GM12878 (cell line): ENCODE measurements at regions not wholly inside any gene's neighbourhood (a gene's known extent, or its start where the extent isn't known, plus 50 kb on each side); places are given as distances from the start of the nearest gene placed in this dataset.

Source experiments
- ATAC-seq: fragments of 200-7000 bp; cut with Tn5 transposase; 3 replicates; pipeline ENCODE4 v1.9.1; 2020; ENCODE audit warnings: mild to moderate bottlenecking, moderate library complexity
- BruUV-seq: library from RNA; stranded (reverse); fragments of 400-500 nt; replicated peaks from 2 replicates; lab custom pipeline; 2021; lab: Mats Ljungman, UMichigan
- CTCF ChIA-PET: fragments of 300-600 bp; sonication (Branson Sonifier 250); formaldehyde crosslinking; extraction: SDS; loops from one replicate; lab custom pipeline; 2021; ENCODE audit warnings: inconsistent platforms; lab: Yijun Ruan, JAX
- POLR2A ChIA-PET: fragments of 350-600 bp; formaldehyde crosslinking; extraction: SDS; loops from one replicate; lab custom pipeline; 2021; ENCODE audit warnings: inconsistent platforms; lab: Charles Lee
- RAD21 ChIA-PET: fragments of 300-600 bp; sonication (Branson Sonifier 250); formaldehyde crosslinking; loops from one replicate; lab custom pipeline; 2023; ENCODE audit warnings: antibody characterized with exemption; ENCODE audit not compliant: unreplicated experiment; lab: Charles Lee
- SMC1A ChIA-PET: fragments of 300-600 bp; sonication (Branson Sonifier 250); formaldehyde crosslinking; loops from one replicate; lab custom pipeline; 2023; ENCODE audit not compliant: unreplicated experiment, uncharacterized antibody; lab: Charles Lee
- DNase-seq: peaks from one replicate; pipeline ENCODE4 v3.0.0-alpha.2; 2011; ENCODE audit warnings: low read depth, low spot score
- FAIRE-seq: peaks from 3 replicates; lab custom pipeline; 2011; peaks lifted over from hg19 to GRCh38; lab: Jason Lieb, UNC
- H2AFZ ChIP-seq: 2 replicates; pipeline ENCODE4 v1.6.0; 2011; ENCODE audit warnings: low read depth, low read length, control low read depth; ENCODE audit not compliant: control insufficient read depth
- H3K27ac ChIP-seq: 2 replicates; pipeline ENCODE4 v1.5.1; 2011; ENCODE audit warnings: control low read depth; ENCODE audit not compliant: control insufficient read depth, insufficient read depth
- H3K27me3 ChIP-seq, 2 experiments: replicated peaks in 1 of 2; 2 replicates each; pipeline versions ENCODE4 v1.6.0 to v1.6.1; 2011; ENCODE audit warnings: low read length in 1 of 2; ENCODE audit not compliant: control insufficient read depth in 2 of 2, insufficient read depth in 2 of 2
- H3K36me3 ChIP-seq, 2 experiments: 2 replicates each; pipeline ENCODE4 v1.5.1; 2011; ENCODE audit warnings: low read length in 1 of 2; ENCODE audit not compliant: control insufficient read depth in 2 of 2, insufficient read depth in 2 of 2
- H3K4me1 ChIP-seq: 2 replicates; pipeline ENCODE4 v1.6.1; 2011; ENCODE audit warnings: mild to moderate bottlenecking, low read length, moderate library complexity, mixed read lengths; ENCODE audit not compliant: control insufficient read depth, insufficient read depth
- H3K4me2 ChIP-seq: 2 replicates; pipeline ENCODE4 v1.6.0; 2011; ENCODE audit warnings: control low read depth; ENCODE audit not compliant: control insufficient read depth, insufficient read depth
- H3K4me3 ChIP-seq: fragments of 200-600 bp; sonication (generic); 2 replicates; pipeline ENCODE4 v1.5.1; 2016
- H3K79me2 ChIP-seq: 2 replicates; pipeline ENCODE4 v1.6.0; 2011; ENCODE audit warnings: low read length; ENCODE audit not compliant: control insufficient read depth, insufficient read depth
- H3K9ac ChIP-seq: 2 replicates; pipeline ENCODE4 v1.8.0; 2011; ENCODE audit warnings: low read length, control low read depth, mixed read lengths; ENCODE audit not compliant: control insufficient read depth, insufficient read depth
- H3K9me3 ChIP-seq: replicated peaks from 3 replicates; pipeline ENCODE4 v1.5.1; 2011; ENCODE audit warnings: mild to moderate bottlenecking, low read length; ENCODE audit not compliant: control insufficient read depth, insufficient read depth
- H4K20me1 ChIP-seq: 2 replicates; pipeline ENCODE4 v1.6.0; 2011; ENCODE audit not compliant: control insufficient read depth, insufficient read depth
- CBX5 ChIP-seq: sonication (generic); IDR thresholded peaks from 2 replicates; pipeline ENCODE4 v1.6.1; 2016; ENCODE audit warnings: low read depth, moderate library complexity, mild to moderate bottlenecking, inconsistent platforms
- KLF5 ChIP-seq: fragments of 450-650 bp; IDR thresholded peaks from 2 replicates; pipeline ENCODE4 v1.6.1; 2014; ENCODE audit warnings: mild to moderate bottlenecking; ENCODE audit not compliant: partially characterized antibody
- NR2F1 ChIP-seq: fragments of 450-650 bp; conservative IDR thresholded peaks from 2 replicates; pipeline ENCODE4 v1.6.1; 2017; ENCODE audit warnings: mild to moderate bottlenecking
- ZBED1 ChIP-seq: IDR thresholded peaks from 2 replicates; pipeline ENCODE4 v1.6.1; 2016; ENCODE audit warnings: borderline replicate concordance
- WGBS: methylation state at CpG from one replicate; pipeline ENCODE4 v1.1.6; 2016; ENCODE audit warnings: low lambda C conversion rate; ENCODE audit not compliant: insufficient replicate concordance, insufficient coverage; ENCODE audit errors: missing lambda C conversion rate; 5-methylcytosine and 5-hydroxymethylcytosine counted together
- in situ Hi-C: fragments of 300-500 bp; cut with MboI; formaldehyde crosslinking; loops from 9 replicates; pipeline ENCODE4 v1.14.3; 2018; ENCODE audit warnings: mixed read lengths
- intact Hi-C: fragments of 100-400 bp; cut with micrococcal nuclease; formaldehyde crosslinking; loops from one replicate; pipeline ENCODE4 v1.14.2; 2022; ENCODE audit not compliant: unreplicated experiment
- TF ChIP-seq, protein P1 (sequence below): fragments of 150-350 bp; IDR thresholded peaks from 2 replicates; pipeline ENCODE4 v1.6.1; 2016; ENCODE audit warnings: low read depth, low read length

DNA sequence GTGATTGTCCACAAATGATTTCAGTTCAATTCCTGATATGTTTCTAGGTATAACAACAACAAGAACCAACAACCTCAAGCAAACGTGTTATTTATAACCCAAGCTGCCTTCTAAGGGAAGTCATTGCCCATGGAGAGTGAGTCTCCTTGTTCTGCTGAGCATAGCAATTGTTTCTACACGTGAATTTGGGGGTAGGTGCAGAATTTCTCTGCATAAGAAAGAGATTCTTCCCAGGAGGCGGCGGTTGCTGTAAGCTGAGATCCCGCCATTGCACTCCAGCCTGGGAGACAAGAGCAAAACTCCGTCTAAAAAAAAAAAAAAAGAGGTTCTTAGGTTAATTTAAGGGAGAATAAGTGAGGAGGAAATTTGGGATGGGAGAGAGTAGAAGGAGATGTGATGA is 226.5 kb upstream of the PELI2 start:
- Histone ChIP-seq H2AFZ (no peak overlapping the region), H3K27ac (no peak overlapping the region), H3K9me3 (no peaks in the 10 kb centered on the region), H3K36me3 (no peaks in the 10 kb centered on the region), H4K20me1 (no peaks in the 10 kb centered on the region), H3K4me1 (no peaks in the 10 kb centered on the region), H3K4me2 (no peak overlapping the region), H3K79me2 (no peaks in the 10 kb centered on the region), H3K27me3 (no peaks in the 10 kb centered on the region; a peak in 1 of 4 replicates), H3K4me3 (no peak overlapping the region), H3K9ac (no peak overlapping the region)
- 37% methylated on average over 5 of the region's 6 CpGs for WGBS
- no peak for DNase-seq
- in situ Hi-C loops, result no loop called here
- FAIRE-seq, result no peak
- ATAC-seq, result no peak
- POLR2A ChIA-PET, result interaction anchor here (0.6 kb wide), 1 partner anchor 100 kb away, joined by 3 read pairs; no protein-coding TSS in a partner anchor
- CTCF ChIA-PET, result no interaction called here
- SMC1A ChIA-PET, result no interaction called here
- TF ChIP-seq ZBED1 (no peak), CBX5 (no peak), KLF5 (no peak), NR2F1 (no peak)
- TF ChIP-seq, protein P1, sequence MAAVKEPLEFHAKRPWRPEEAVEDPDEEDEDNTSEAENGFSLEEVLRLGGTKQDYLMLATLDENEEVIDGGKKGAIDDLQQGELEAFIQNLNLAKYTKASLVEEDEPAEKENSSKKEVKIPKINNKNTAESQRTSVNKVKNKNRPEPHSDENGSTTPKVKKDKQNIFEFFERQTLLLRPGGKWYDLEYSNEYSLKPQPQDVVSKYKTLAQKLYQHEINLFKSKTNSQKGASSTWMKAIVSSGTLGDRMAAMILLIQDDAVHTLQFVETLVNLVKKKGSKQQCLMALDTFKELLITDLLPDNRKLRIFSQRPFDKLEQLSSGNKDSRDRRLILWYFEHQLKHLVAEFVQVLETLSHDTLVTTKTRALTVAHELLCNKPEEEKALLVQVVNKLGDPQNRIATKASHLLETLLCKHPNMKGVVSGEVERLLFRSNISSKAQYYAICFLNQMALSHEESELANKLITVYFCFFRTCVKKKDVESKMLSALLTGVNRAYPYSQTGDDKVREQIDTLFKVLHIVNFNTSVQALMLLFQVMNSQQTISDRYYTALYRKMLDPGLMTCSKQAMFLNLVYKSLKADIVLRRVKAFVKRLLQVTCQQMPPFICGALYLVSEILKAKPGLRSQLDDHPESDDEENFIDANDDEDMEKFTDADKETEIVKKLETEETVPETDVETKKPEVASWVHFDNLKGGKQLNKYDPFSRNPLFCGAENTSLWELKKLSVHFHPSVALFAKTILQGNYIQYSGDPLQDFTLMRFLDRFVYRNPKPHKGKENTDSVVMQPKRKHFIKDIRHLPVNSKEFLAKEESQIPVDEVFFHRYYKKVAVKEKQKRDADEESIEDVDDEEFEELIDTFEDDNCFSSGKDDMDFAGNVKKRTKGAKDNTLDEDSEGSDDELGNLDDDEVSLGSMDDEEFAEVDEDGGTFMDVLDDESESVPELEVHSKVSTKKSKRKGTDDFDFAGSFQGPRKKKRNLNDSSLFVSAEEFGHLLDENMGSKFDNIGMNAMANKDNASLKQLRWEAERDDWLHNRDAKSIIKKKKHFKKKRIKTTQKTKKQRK, result no peak
- RAD21 ChIA-PET, result no interaction called here
- intact Hi-C loops, result no loop called here
- no TSS peak for BruUV-seq
